ENCODE measurements at regions not wholly inside any gene's neighbourhood (a gene's known extent, or its start where the extent isn't known, plus 50 kb on each side); places are given as distances from the start of the nearest gene placed in this dataset.

GRCh38 chr2:128495996-128496547 lies 177.4 kb upstream of the HS6ST1 start:
- DNase-seq: no peak

- DNase-seq: no peak
Observed at GRCh38 chr2:128496700-128497099, 178.0 kb upstream of the HS6ST1 start.

GRCh38 chr2:128497461-128497860 lies 178.8 kb upstream of the HS6ST1 start:
- DNase-seq: no peak

- no peak for DNase-seq
Observed at GRCh38 chr2:128498086-128498485, 179.4 kb upstream of the HS6ST1 start.

GRCh38 chr2:128498589-128498988 lies 179.9 kb upstream of the HS6ST1 start:
- no peak for DNase-seq

- no peak for DNase-seq
Observed at GRCh38 chr2:128499367-128500137, 180.9 kb upstream of the HS6ST1 start.

- no peak for DNase-seq
Observed at GRCh38 chr2:128500138-128500800, 181.6 kb upstream of the HS6ST1 start.

GRCh38 chr2:128501006-128501690 lies 182.5 kb upstream of the HS6ST1 start:
- DNase-seq: no peak

- no peak for DNase-seq
Observed at GRCh38 chr2:128501700-128502099, 183.0 kb upstream of the HS6ST1 start.

GRCh38 chr2:128502200-128502599 lies 183.5 kb upstream of the HS6ST1 start:
- no peak for DNase-seq

- no peak for DNase-seq
Observed at GRCh38 chr2:128502638-128503246, 184.1 kb upstream of the HS6ST1 start.

GRCh38 chr2:128503399-128504245 lies 185.0 kb upstream of the HS6ST1 start:
- DNase-seq: no peak

- no peak for DNase-seq
Observed at GRCh38 chr2:128504246-128505149, 185.8 kb upstream of the HS6ST1 start.

GRCh38 chr2:128505150-128505490 lies 186.5 kb upstream of the HS6ST1 start:
- no peak for DNase-seq

- DNase-seq: no peak
Observed at GRCh38 chr2:128505575-128506526, 187.2 kb upstream of the HS6ST1 start.

- no peak for DNase-seq
Observed at GRCh38 chr2:128506534-128506933, 187.9 kb upstream of the HS6ST1 start.

GRCh38 chr2:128510701-128511397 lies 192.2 kb upstream of the HS6ST1 start:
- DNase-seq: no peak

- no peak for DNase-seq
Observed at GRCh38 chr2:128511731-128512378, 193.2 kb upstream of the HS6ST1 start.

Data from stimulated activated CD4-positive, alpha-beta T cell treated with anti-CD3 and anti-CD28 coated beads, Interleukin-4, amount 100 ng/mL, for 4 hours (primary cell).